Hepatocyte (in vitro differentiated cells): ENCODE measurements at regions not wholly inside any gene's neighbourhood (a gene's known extent, or its start where the extent isn't known, plus 50 kb on each side); places are given as distances from the start of the nearest gene placed in this dataset.

Experiments
- EZH2 ChIP-seq: fragments of 200-600 bp; sonication (generic); IDR thresholded peaks from 2 replicates; pipeline ENCODE4 v1.6.1; 2016; ENCODE audit warnings: antibody characterized with exemption, mild to moderate bottlenecking, borderline replicate concordance
- TF ChIP-seq, protein P1 (sequence below): fragments of 200-600 bp; sonication (generic); IDR thresholded peaks from 2 replicates; pipeline ENCODE4 v1.5.1; 2016; ENCODE audit warnings: antibody characterized with exemption, mild to moderate bottlenecking; ENCODE audit not compliant: poor library complexity

DNA sequence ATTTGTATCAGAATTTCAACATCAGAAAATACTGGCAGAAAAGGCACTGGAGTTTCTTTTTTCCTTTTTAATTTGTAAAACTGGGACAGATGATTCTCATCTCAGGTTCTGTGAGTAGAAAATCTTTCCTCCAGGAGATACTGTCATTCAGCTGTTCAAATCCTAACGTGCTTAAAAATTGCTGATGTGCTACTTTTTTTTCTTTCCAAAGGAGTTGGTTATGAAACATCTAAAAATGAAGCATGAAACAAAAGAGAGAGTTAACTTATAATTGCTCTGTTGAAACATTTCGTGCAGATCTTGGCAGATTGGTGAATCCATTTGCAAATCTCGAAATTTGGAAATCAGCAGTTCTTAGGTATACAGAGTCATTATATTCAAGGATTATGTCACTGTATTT lies 622.6 kb downstream of the RNF144B start:
- no peak for TF ChIP-seq EZH2
- TF ChIP-seq, protein P1, sequence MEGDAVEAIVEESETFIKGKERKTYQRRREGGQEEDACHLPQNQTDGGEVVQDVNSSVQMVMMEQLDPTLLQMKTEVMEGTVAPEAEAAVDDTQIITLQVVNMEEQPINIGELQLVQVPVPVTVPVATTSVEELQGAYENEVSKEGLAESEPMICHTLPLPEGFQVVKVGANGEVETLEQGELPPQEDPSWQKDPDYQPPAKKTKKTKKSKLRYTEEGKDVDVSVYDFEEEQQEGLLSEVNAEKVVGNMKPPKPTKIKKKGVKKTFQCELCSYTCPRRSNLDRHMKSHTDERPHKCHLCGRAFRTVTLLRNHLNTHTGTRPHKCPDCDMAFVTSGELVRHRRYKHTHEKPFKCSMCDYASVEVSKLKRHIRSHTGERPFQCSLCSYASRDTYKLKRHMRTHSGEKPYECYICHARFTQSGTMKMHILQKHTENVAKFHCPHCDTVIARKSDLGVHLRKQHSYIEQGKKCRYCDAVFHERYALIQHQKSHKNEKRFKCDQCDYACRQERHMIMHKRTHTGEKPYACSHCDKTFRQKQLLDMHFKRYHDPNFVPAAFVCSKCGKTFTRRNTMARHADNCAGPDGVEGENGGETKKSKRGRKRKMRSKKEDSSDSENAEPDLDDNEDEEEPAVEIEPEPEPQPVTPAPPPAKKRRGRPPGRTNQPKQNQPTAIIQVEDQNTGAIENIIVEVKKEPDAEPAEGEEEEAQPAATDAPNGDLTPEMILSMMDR: no peak
